CD8-positive, alpha-beta memory T cell (primary cell): ENCODE measurements at regions not wholly inside any gene's neighbourhood (a gene's known extent, or its start where the extent isn't known, plus 50 kb on each side); places are given as distances from the start of the nearest gene placed in this dataset.

Experiments
- CTCF ChIA-PET: fragments of 350-600 bp; sonication (Branson Sonifier 250); formaldehyde crosslinking; loops from one replicate; lab custom pipeline; 2021; ENCODE audit warnings: antibody characterized with exemption; lab: Charles Lee
- POLR2A ChIA-PET: fragments of 350-600 bp; sonication (Branson Sonifier 250); formaldehyde crosslinking; loops from one replicate; lab custom pipeline; 2021; ENCODE audit warnings: antibody characterized with exemption; lab: Charles Lee
- DNase-seq, 5 donors: peaks; one replicate each; pipeline versions ENCODE4 v3.0.0 to v3.0.0-alpha.2; 2020 to 2022; ENCODE audit warnings: mixed read lengths in 1 of 5
- H3K27ac ChIP-seq: one replicate; pipeline ENCODE4 v1.7.0; 2013; ENCODE audit warnings: low read depth, mild to moderate bottlenecking, low read length, moderate library complexity
- H3K27me3 ChIP-seq: 2 replicates; pipeline ENCODE4 v1.7.0; 2013; ENCODE audit warnings: low read length, mild to moderate bottlenecking; ENCODE audit not compliant: insufficient read depth, poor library complexity, severe bottlenecking
- H3K36me3 ChIP-seq: 2 replicates; pipeline ENCODE4 v1.7.0; 2013; ENCODE audit warnings: mild to moderate bottlenecking, low read length, moderate library complexity; ENCODE audit not compliant: insufficient read depth
- H3K4me1 ChIP-seq: 2 replicates; pipeline ENCODE4 v1.7.0; 2013; ENCODE audit warnings: mild to moderate bottlenecking, low read length, moderate library complexity; ENCODE audit not compliant: insufficient read depth
- H3K4me3 ChIP-seq: 2 replicates; pipeline ENCODE4 v1.7.0; 2013; ENCODE audit warnings: mild to moderate bottlenecking, low read length
- H3K9me3 ChIP-seq: 2 replicates; pipeline ENCODE4 v1.7.0; 2013; ENCODE audit warnings: mild to moderate bottlenecking, low read length
- H3K27ac Mint-ChIP-seq, 8 donors: one replicate each; pipeline ENCODE4 v1.8.0; 2020 to 2021; ENCODE audit warnings: mixed read lengths in 8 of 8, mild to moderate bottlenecking in 6 of 8, inconsistent platforms in 3 of 8, moderate library complexity in 3 of 8
- H3K27me3 Mint-ChIP-seq, 2 donors: one replicate each; pipeline ENCODE4 v1.8.0; 2020 to 2021; ENCODE audit warnings: mixed read lengths in 2 of 2, mild to moderate bottlenecking in 1 of 2, moderate library complexity in 1 of 2
- H3K36me3 Mint-ChIP-seq, 3 donors: one replicate each; pipeline ENCODE4 v1.8.0; 2020 to 2021; ENCODE audit warnings: mixed read lengths in 3 of 3, inconsistent platforms in 1 of 3, mild to moderate bottlenecking in 1 of 3
- H3K4me1 Mint-ChIP-seq, 3 donors: one replicate each; pipeline ENCODE4 v1.8.0; 2020 to 2021; ENCODE audit warnings: mixed read lengths in 3 of 3, inconsistent platforms in 1 of 3, mild to moderate bottlenecking in 1 of 3
- H3K4me3 Mint-ChIP-seq, 7 donors: one replicate each; pipeline ENCODE4 v1.8.0; 2020 to 2021; ENCODE audit warnings: mixed read lengths in 7 of 7, mild to moderate bottlenecking in 6 of 7, moderate library complexity in 4 of 7, inconsistent platforms in 2 of 7
- H3K9me3 Mint-ChIP-seq, 5 donors: one replicate each; pipeline ENCODE4 v1.8.0; 2020 to 2022; ENCODE audit warnings: mixed read lengths in 5 of 5, mild to moderate bottlenecking in 3 of 5, moderate library complexity in 2 of 5, inconsistent platforms in 1 of 5

- Mint-ChIP-seq H3K4me1 (no peaks in the 10 kb centered on the region), H3K27me3 (no peaks in the 10 kb centered on the region), H3K36me3 (no peaks in the 10 kb centered on the region), H3K4me3 (no peak overlapping the region), H3K27ac (no peak overlapping the region), H3K9me3 (no peaks in the 10 kb centered on the region)
- no peak for DNase-seq
- H3K4me1 ChIP-seq, result no peaks in the 10 kb centered on the region
- ChIA-PET POLR2A (no interaction called here), CTCF (no interaction called here)
- no peak overlapping the region for H3K27ac ChIP-seq
- no peak overlapping the region for H3K4me3 ChIP-seq
- H3K36me3 ChIP-seq, result no peaks in the 10 kb centered on the region
- H3K9me3 ChIP-seq, result no peaks in the 10 kb centered on the region
- H3K27me3 ChIP-seq, result no peaks in the 10 kb centered on the region
Observed at GRCh38 chr13:105213512-105213911, 1322.0 kb downstream of the EFNB2 start.

GRCh38 chr13:105207572-105208293 lies 1327.7 kb downstream of the EFNB2 start:
- H3K4me1 Mint-ChIP-seq, result no peaks in the 10 kb centered on the region
- H3K4me3 Mint-ChIP-seq, result no peak overlapping the region
- H3K27me3 Mint-ChIP-seq, result peaks cover 0 to 2% of the 10 kb centered on the region in 2 donors
- H3K27ac Mint-ChIP-seq, result no peak overlapping the region
- ChIA-PET CTCF (no interaction called here), POLR2A (no interaction called here)
- Histone ChIP-seq H3K9me3 (no peaks in the 10 kb centered on the region), H3K4me3 (no peak overlapping the region), H3K27ac (no peak overlapping the region), H3K27me3 (no peaks in the 10 kb centered on the region), H3K36me3 (no peaks in the 10 kb centered on the region), H3K4me1 (no peaks in the 10 kb centered on the region)
- H3K9me3 Mint-ChIP-seq, result peaks cover 0 to 5% (median 0%) of the 10 kb centered on the region in 5 donors
- no peaks in the 10 kb centered on the region for H3K36me3 Mint-ChIP-seq
- no peak for DNase-seq

GRCh38 chr13:105202354-105202753 lies 1333.1 kb downstream of the EFNB2 start:
- Histone ChIP-seq H3K9me3 (no peaks in the 10 kb centered on the region), H3K27ac (no peak overlapping the region), H3K4me1 (no peaks in the 10 kb centered on the region), H3K27me3 (no peaks in the 10 kb centered on the region), H3K4me3 (no peak overlapping the region), H3K36me3 (no peaks in the 10 kb centered on the region)
- CTCF ChIA-PET, result interaction anchor here (0.8 kb wide), 1 partner anchor 10 kb away, joined by 3 read pairs; no protein-coding TSS in a partner anchor
- peak in 1 of 5 donors; percentile 1 for DNase-seq
- Mint-ChIP-seq H3K27me3 (peaks cover 3 to 6% of the 10 kb centered on the region in 2 donors), H3K9me3 (peaks cover 0 to 5% (median 0%) of the 10 kb centered on the region in 5 donors), H3K4me3 (no peak overlapping the region), H3K4me1 (no peaks in the 10 kb centered on the region), H3K36me3 (no peaks in the 10 kb centered on the region), H3K27ac (no peak overlapping the region)
- POLR2A ChIA-PET, result no interaction called here

- Mint-ChIP-seq H3K27ac (no peak overlapping the region), H3K9me3 (peaks cover 0 to 5% (median 0%) of the 10 kb centered on the region in 5 donors), H3K4me3 (no peak overlapping the region), H3K36me3 (no peaks in the 10 kb centered on the region), H3K4me1 (no peaks in the 10 kb centered on the region), H3K27me3 (peaks cover 3 to 6% of the 10 kb centered on the region in 2 donors)
- no peak for DNase-seq
- Histone ChIP-seq H3K4me1 (no peaks in the 10 kb centered on the region), H3K4me3 (no peak overlapping the region), H3K27me3 (no peaks in the 10 kb centered on the region), H3K36me3 (no peaks in the 10 kb centered on the region), H3K27ac (no peak overlapping the region), H3K9me3 (no peaks in the 10 kb centered on the region)
- POLR2A ChIA-PET, result no interaction called here
- CTCF ChIA-PET, result no interaction called here
Observed at GRCh38 chr13:105201351-105201750, 1334.1 kb downstream of the EFNB2 start.

GRCh38 chr13:105200181-105200580 lies 1335.3 kb downstream of the EFNB2 start:
- no peak for DNase-seq
- Mint-ChIP-seq H3K27me3 (peaks cover 3 to 6% of the 10 kb centered on the region in 2 donors), H3K4me1 (no peaks in the 10 kb centered on the region)

GRCh38 chr13:105196052-105196451 lies 1339.4 kb downstream of the EFNB2 start:
- no peaks in the 10 kb centered on the region for H3K9me3 ChIP-seq
- Mint-ChIP-seq H3K27ac (no peak overlapping the region), H3K36me3 (no peaks in the 10 kb centered on the region), H3K27me3 (peaks cover 1 to 4% of the 10 kb centered on the region in 2 donors), H3K4me1 (no peaks in the 10 kb centered on the region), H3K4me3 (no peak overlapping the region), H3K9me3 (no peaks in the 10 kb centered on the region)
- H3K4me3 ChIP-seq, result no peak overlapping the region
- H3K36me3 ChIP-seq, result no peaks in the 10 kb centered on the region
- CTCF ChIA-PET, result no interaction called here
- no peak overlapping the region for H3K27ac ChIP-seq
- POLR2A ChIA-PET, result no interaction called here
- no peaks in the 10 kb centered on the region for H3K27me3 ChIP-seq
- H3K4me1 ChIP-seq, result no peaks in the 10 kb centered on the region
- DNase-seq, result no peak

More at GRCh38 chr13:105200181-105200580, 1335.3 kb downstream of the EFNB2 start:
- Histone ChIP-seq H3K4me1 (no peaks in the 10 kb centered on the region), H3K27me3 (no peaks in the 10 kb centered on the region), H3K27ac (no peak overlapping the region), H3K9me3 (no peaks in the 10 kb centered on the region), H3K4me3 (no peak overlapping the region), H3K36me3 (no peaks in the 10 kb centered on the region)
- CTCF ChIA-PET, result no interaction called here
- Mint-ChIP-seq H3K36me3 (no peaks in the 10 kb centered on the region), H3K9me3 (peaks cover 0 to 5% (median 0%) of the 10 kb centered on the region in 5 donors), H3K4me3 (no peak overlapping the region), H3K27ac (no peak overlapping the region)
- POLR2A ChIA-PET, result interaction anchor here (0.6 kb wide), 1 partner anchor 76 kb away, joined by 3 read pairs; no protein-coding TSS in a partner anchor

GRCh38 chr13:105193026-105193425 lies 1342.4 kb downstream of the EFNB2 start:
- Mint-ChIP-seq H3K27ac (no peak overlapping the region), H3K4me1 (no peaks in the 10 kb centered on the region), H3K27me3 (no peaks in the 10 kb centered on the region), H3K4me3 (no peak overlapping the region), H3K9me3 (no peaks in the 10 kb centered on the region), H3K36me3 (no peaks in the 10 kb centered on the region)
- CTCF ChIA-PET, result no interaction called here
- Histone ChIP-seq H3K27me3 (no peaks in the 10 kb centered on the region), H3K9me3 (no peaks in the 10 kb centered on the region), H3K36me3 (no peaks in the 10 kb centered on the region), H3K27ac (no peak overlapping the region), H3K4me3 (no peak overlapping the region), H3K4me1 (no peaks in the 10 kb centered on the region)
- POLR2A ChIA-PET, result no interaction called here
- no peak for DNase-seq

GRCh38 chr13:105184201-105184600 lies 1351.3 kb downstream of the EFNB2 start:
- H3K4me1 ChIP-seq, result no peaks in the 10 kb centered on the region
- no peaks in the 10 kb centered on the region for H3K27me3 ChIP-seq
- Mint-ChIP-seq H3K9me3 (no peaks in the 10 kb centered on the region), H3K27ac (no peak overlapping the region), H3K4me1 (no peaks in the 10 kb centered on the region), H3K27me3 (no peaks in the 10 kb centered on the region), H3K36me3 (no peaks in the 10 kb centered on the region), H3K4me3 (no peak overlapping the region)
- H3K27ac ChIP-seq, result no peak overlapping the region
- H3K9me3 ChIP-seq, result no peaks in the 10 kb centered on the region
- no peak overlapping the region for H3K4me3 ChIP-seq
- CTCF ChIA-PET, result no interaction called here
- no peak for DNase-seq
- no peaks in the 10 kb centered on the region for H3K36me3 ChIP-seq
- POLR2A ChIA-PET, result no interaction called here
